ENCODE measurements at regions not wholly inside any gene's neighbourhood (a gene's known extent, or its start where the extent isn't known, plus 50 kb on each side); places are given as distances from the start of the nearest gene placed in this dataset.

- TF ChIP-seq CTCF (IDR thresholded peaks at IDR 0.05) = no peak
- no peak for TF ChIP-seq POLR2A (IDR thresholded peaks at IDR 0.05)
These were observed 63.1 kb downstream of the TSN start for GRCh38 chr2:121818546-121818945.

Data from esophagus squamous epithelium (tissue), 4 donors.